NCI-H82 treated with DMSO at 0.1 percent for 48 hours (cell line): ENCODE measurements at regions not wholly inside any gene's neighbourhood (a gene's known extent, or its start where the extent isn't known, plus 50 kb on each side); places are given as distances from the start of the nearest gene placed in this dataset.

ENCODE experiments used
- DNase-seq: peaks from one replicate; lab custom pipeline; 2025; ENCODE audit not compliant: unreplicated experiment; lab: John Stamatoyannopoulos, UW

DNA sequence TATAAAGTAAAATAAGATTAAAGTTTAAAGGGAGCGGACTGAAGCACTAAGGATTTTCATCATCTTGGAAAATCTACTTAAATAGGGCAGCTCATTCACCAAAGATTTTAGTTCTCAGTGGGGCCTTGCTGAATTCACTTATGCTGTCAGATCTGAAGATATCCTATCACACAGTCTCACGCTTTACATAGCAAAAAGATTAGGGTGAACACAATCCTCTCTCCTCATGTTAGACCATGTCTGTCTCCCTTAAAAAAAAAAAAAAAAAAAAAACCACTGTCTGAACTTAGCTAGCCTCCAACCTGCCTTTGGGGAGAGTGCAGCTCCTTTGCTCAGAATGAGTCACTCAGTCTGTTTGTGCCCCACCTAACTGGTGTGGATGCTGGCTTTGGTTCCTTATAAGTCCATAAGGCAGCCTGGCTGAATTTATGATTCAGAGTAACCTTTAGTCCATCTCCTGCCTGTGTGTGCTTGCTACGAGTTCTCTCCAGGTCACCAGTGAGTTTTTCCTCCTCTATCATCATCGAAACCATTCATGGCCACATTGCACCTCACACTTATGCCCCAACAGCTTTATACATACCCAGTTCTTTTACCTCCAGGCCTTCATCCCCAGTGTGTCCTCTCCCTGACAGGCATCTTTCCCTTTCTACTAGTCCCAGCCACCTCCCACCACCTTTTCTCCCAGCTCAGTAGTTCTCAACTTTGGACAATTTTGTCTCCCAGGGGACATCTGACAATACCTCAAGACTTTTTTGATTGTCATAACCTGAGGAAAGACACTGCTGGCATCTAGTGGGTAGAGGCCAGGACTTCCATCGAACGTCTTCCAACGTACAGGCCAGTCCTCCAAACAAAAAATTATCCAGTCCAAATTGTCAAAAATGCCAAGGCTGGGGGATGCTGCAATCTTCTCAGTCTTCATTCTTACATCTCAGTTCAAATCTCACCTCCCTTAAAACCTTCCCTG, 220.7 kb upstream of the EMCN start:
- no peak for DNase-seq

DNA sequence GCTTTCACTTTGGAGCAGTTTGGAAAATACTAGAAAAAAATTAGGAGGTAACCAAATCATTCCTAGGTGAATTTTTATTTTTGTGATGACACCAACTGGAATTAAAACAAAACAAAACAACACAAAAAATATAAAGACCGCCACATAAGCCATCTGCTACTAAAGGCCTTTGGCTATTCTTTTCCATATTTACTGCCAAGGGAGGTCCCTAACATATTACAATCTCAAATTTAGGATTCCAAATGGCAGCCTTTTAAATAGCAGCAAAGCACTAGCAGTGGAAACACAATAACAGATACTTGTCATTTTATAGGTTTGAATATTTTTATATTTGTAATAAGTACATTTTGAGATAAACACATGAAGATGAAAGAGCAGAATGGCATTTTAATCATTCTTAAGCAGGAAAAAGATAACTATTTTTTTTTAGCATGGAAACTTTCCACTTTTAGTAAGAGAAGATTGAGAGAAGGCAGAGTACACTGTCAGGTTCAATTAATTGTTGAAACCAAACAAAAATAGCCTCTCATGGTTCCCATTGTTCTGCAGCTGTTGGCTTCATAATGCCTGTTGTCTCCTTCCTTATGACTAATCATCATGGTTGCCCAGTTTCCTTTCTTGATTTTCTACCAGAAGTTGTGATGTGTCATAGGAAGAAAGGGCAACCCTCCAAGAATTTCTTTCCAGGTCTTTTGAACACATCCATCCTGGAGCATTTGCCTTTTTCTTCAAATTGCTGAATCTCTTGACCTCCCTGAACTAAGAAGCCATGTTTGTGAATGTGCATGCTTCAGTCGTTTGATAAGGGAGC, 219.0 kb upstream of the EMCN start:
- no peak for DNase-seq

GRCh38 chr4:100728861-100729260, 211.0 kb upstream of the EMCN start:
- DNase-seq = no peak

DNA sequence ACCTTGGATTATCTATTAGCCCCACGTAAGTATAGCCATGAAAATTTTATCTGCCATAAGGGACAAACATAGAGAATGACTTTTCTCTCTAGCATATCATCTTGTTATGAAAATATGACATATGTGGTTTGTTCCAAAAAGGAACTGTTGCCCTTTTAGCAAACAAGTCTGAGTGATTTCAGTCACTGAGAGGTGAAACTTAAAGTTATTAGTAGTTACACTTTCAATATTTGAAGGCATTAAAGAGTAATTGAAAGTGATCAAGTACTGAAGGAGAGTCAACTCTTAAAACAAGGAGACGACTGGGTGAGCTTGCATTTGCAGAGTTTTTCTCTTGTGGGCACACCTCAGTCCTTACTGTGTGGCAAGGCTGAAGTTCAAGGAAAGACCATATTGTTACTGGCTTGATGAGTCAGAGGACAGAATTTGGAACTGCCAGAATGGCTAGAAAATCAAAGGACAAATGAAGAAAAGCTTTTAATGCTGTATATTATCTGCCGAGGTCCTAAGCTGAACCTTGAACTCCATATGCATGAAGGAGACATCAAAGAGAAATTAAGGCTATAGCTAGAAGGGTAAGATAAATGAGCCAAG, 205.1 kb upstream of the EMCN start:
- no peak for DNase-seq

- no peak for DNase-seq
These were observed 204.3 kb upstream of the EMCN start for GRCh38 chr4:100722133-100722532.

DNA sequence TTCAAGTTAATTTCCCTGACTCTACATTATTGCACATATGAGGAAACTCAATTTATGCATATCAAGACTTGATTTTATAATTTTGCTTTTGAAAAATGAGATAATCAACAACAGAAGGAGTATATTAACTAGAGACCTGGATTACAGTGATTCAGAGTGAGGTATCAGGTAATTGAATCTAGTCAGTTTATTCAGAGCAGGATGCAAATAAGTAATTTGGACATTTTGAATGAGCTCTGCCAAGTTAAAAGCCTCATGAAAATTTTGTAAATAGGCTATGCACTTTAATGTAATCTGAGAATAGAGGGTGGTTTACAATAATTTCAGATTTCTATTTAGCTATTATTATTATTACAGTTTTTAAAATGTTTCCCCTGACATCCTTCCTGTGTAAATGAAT, 203.7 kb upstream of the EMCN start:
- DNase-seq = no peak

- DNase-seq = no peak
These were observed 203.3 kb upstream of the EMCN start for GRCh38 chr4:100721077-100721476.

- no peak for DNase-seq
These were observed 198.6 kb upstream of the EMCN start for GRCh38 chr4:100716416-100716815.

DNA sequence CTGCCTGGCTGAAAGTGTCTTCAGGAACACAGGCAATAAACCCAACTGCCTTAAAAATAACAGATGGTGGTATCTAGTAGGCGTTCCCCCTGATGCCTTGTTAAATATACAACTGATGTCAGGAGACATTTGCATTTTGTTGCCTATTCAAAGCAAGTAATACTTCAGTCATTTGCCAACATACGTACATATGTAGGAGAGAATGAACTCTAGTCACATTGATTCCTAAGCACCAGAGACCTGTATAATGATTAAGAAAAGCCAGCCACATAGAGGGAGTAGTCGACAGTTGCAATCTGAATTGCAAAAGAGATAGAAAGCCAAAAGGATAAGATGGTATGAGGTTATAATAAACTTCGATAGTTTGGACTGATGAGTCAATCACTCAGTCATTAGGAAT, 191.0 kb upstream of the EMCN start:
- DNase-seq = no peak

DNA sequence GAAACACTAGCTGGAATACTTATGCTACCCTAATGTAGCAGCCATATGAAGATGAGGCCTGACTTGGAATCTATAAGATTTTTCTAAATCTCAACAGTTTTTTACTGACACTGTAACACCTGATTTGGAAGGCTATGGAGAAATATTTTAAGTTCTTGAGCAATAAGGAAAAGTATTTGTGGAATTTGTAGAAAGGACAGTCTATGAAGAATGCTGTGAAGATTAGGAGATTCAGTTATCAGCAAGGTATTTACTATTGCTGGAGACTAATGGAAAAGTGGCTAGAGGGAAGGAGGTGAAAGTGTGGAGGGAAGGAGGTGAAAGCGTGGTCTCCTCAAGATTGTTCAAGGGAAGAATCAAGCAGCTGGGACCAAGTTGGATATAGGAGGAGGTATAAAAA, 190.0 kb upstream of the EMCN start:
- no peak for DNase-seq

- no peak for DNase-seq
These were observed 178.7 kb upstream of the EMCN start for GRCh38 chr4:100696531-100696930.

DNA sequence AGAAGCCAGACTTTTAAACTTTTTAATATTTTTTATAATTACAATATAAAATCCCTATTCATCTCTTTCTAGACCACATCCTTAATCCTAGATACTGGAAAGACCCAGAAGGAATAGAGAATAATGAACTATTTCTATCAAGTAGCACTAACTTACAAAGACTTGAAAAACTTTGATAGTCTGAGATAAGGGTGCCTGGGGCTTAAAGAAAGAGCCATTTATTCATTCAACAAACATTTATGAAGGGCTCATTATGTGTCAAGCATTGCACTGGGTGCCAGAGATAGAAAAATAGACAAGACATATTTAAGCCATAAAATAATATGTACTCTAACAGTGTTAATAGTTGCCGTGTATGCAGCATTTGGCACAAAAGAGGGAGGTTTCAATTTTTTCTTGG, 178.0 kb upstream of the EMCN start:
- no peak for DNase-seq

- DNase-seq = no peak
These were observed 177.3 kb upstream of the EMCN start for GRCh38 chr4:100695039-100695654.

- no peak for DNase-seq
These were observed 176.6 kb upstream of the EMCN start for GRCh38 chr4:100694467-100694866.

- DNase-seq = no peak
These were observed 173.0 kb upstream of the EMCN start for GRCh38 chr4:100690812-100691211.

GRCh38 chr4:100688368-100688767, 170.5 kb upstream of the EMCN start:
- no peak for DNase-seq

DNA sequence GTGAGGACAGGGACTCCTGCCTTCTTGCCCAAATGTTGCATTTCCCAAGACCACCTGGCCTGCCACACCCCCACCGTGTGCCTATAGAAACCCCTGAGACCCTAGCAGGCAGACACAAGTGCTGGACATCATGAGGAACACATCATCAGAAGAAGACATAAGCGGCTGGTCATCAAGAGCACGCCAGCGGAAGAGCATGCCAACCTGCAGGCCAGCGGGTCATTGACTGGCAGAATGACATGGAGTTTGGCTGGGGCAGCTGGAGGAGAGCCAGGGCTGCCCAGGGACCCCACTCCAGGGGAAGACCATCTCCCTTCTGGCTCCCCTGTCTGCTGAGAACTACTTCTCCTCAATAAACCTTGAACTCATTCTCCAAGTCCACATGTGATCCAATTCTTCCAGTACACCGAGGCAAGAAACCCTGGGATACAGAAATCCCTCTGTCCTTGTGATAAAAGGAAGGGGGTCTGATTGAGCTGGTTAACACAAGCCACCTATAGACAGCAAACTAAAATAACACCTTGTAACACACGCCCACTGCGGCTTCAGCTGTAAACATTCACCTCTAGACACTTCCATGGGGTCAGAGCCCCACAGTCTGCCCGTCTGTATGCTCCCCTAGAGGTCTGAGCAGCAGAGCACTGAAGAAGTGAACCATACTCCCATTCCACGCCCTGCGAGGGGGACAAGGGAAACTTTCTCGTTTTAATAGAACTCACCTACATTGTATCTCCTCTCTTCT, 164.8 kb upstream of the EMCN start:
- DNase-seq = no peak

GRCh38 chr4:100681289-100681688, 163.5 kb upstream of the EMCN start:
- DNase-seq = no peak

DNA sequence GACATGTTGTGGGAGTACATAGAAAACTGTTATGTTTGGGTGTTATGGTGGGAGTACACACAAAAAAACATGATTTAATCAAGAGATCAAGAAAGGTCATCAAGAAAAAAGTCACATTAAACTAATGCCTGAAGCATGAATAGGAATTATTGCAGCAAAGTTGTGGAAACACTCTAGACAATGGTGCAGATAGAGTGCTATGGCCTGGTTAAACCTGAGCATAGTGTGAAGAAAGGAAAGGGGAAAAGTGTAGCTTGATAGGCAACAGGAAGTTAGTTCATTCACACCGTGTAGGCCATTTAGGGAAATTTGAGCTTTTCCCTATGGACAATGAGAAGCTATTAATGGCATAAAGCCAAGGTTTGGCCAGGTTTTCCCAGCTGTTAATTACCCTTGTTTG, 162.1 kb upstream of the EMCN start:
- DNase-seq = no peak

- no peak for DNase-seq
These were observed 157.2 kb upstream of the EMCN start for GRCh38 chr4:100674976-100675375.

- no peak for DNase-seq
These were observed 139.4 kb upstream of the EMCN start for GRCh38 chr4:100657187-100657586.
